ENCODE measurements at regions not wholly inside any gene's neighbourhood (a gene's known extent, or its start where the extent isn't known, plus 50 kb on each side); places are given as distances from the start of the nearest gene placed in this dataset.

DNA sequence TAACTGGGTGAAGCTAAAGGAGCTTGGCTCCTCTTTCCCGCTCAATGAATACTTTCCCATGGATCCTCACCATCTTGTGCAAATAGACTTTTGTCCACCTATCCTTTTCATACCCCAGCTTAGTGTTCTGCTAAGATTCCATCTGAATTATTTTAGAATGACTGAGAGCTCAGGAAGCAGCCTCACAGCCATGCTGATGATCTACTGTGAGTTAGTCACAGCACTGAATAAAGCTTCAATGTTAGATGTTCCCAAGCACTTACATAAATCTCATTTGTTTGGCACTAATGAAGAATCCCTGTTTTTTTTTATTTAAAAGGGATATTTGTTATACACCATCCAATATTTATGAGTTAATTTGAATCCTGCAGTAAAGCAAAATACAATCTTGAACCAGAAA lies 317.6 kb upstream of the TRPC7 start:
- no CpG with 5 or more reads among the region's 1 CpG for WGBS, 2 experiments (ENCODE audit: extremely low coverage in 2 of 2, insufficient read length in 1 of 2)
- no TSS peak for BruUV-seq (replicated peaks)
- TF ChIP-seq FOS (IDR thresholded peaks at IDR 0.05; ENCODE audit: low read depth, low read length), result no peak
- no peak for TF ChIP-seq RFX5 (IDR thresholded peaks at IDR 0.05; ENCODE audit: low read depth, low read length)
- no peak for TF ChIP-seq BHLHE40 (IDR thresholded peaks at IDR 0.05; ENCODE audit: low read depth, low read length)
- no peak for TF ChIP-seq CHD1 (IDR thresholded peaks at IDR 0.05; ENCODE audit: low read depth, low read length)
- no peak for TF ChIP-seq RCOR1 (IDR thresholded peaks at IDR 0.05; ENCODE audit: insufficient replicate concordance, low read length)
- no peak for TF ChIP-seq MAZ (IDR thresholded peaks at IDR 0.05; ENCODE audit: borderline replicate concordance, low read depth, low read length)
- no peak for TF ChIP-seq MAFK (IDR thresholded peaks at IDR 0.05; ENCODE audit: low read depth, low read length)
- TF ChIP-seq NFE2L2 (IDR thresholded peaks at IDR 0.05; ENCODE audit: low read depth, low read length), result no peak
- TF ChIP-seq POLR2A (IDR thresholded peaks at IDR 0.05; ENCODE audit: low read depth, low read length), result no peak
- TF ChIP-seq, protein P1, sequence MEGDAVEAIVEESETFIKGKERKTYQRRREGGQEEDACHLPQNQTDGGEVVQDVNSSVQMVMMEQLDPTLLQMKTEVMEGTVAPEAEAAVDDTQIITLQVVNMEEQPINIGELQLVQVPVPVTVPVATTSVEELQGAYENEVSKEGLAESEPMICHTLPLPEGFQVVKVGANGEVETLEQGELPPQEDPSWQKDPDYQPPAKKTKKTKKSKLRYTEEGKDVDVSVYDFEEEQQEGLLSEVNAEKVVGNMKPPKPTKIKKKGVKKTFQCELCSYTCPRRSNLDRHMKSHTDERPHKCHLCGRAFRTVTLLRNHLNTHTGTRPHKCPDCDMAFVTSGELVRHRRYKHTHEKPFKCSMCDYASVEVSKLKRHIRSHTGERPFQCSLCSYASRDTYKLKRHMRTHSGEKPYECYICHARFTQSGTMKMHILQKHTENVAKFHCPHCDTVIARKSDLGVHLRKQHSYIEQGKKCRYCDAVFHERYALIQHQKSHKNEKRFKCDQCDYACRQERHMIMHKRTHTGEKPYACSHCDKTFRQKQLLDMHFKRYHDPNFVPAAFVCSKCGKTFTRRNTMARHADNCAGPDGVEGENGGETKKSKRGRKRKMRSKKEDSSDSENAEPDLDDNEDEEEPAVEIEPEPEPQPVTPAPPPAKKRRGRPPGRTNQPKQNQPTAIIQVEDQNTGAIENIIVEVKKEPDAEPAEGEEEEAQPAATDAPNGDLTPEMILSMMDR (conservative IDR thresholded peaks at IDR 0.05; ENCODE audit: low read depth, low read length), result no peak
- no peak for TF ChIP-seq RAD21 (IDR thresholded peaks at IDR 0.05; ENCODE audit: low read length)
- TF ChIP-seq USF2 (IDR thresholded peaks at IDR 0.05; ENCODE audit: low read depth, low read length), result no peak
- TF ChIP-seq ELK1 (IDR thresholded peaks at IDR 0.05; ENCODE audit: borderline replicate concordance, low read depth, low read length), result no peak
- TF ChIP-seq CEBPB (IDR thresholded peaks at IDR 0.05; ENCODE audit: low read depth, low read length), result no peak
- TF ChIP-seq SMC3 (IDR thresholded peaks at IDR 0.05; ENCODE audit: low read depth, low read length), result no peak
- TF ChIP-seq MXI1 (IDR thresholded peaks at IDR 0.05; ENCODE audit: borderline replicate concordance, low read depth, low read length), result no peak
- no peak overlapping the region for H2BK5ac ChIP-seq (ENCODE audit: low read depth, low read length, poor library complexity, severe bottlenecking)
- in situ Hi-C loops (cut with MboI; ENCODE audit: low sequenced_read_pairs), result no loop called here
- H3K23ac ChIP-seq (ENCODE audit: low read depth, low read length), result no peak overlapping the region
- no peaks in the 10 kb centered on the region for H3K27me3 ChIP-seq (ENCODE audit: control insufficient read depth, insufficient read depth, low read length)
- dilution Hi-C loops (cut with HindIII; ENCODE audit: low sequenced_read_pairs, unreplicated experiment), result no loop called here
- no peak overlapping the region for H3K27ac ChIP-seq (ENCODE audit: insufficient read depth, low read length)
- no peak overlapping the region for H3K4ac ChIP-seq (ENCODE audit: low read depth, low read length)
- peak; percentile 72 for ATAC-seq (ENCODE audit: low read depth)
- no peak overlapping the region for H2AK5ac ChIP-seq (ENCODE audit: low read depth, low read length)
- intact Hi-C loops (cut with micrococcal nuclease), result no loop called here
- H3K9ac ChIP-seq (ENCODE audit: low read depth, low read length), result no peak overlapping the region
- no peak overlapping the region for H4K8ac ChIP-seq (ENCODE audit: low read depth in 2 of 2, low read length in 2 of 2)
- no peaks in the 10 kb centered on the region for H4K20me1 ChIP-seq (ENCODE audit: insufficient read depth, low read length)
- H2BK15ac ChIP-seq (ENCODE audit: low read depth, low read length), result no peak overlapping the region
- H3K4me3 ChIP-seq (ENCODE audit: insufficient read depth, low read depth, low read length), result no peak overlapping the region
- ChIA-PET POLR2A (ENCODE audit: unreplicated experiment) (no interaction called here), CTCF (interaction anchor here (1.4 kb wide), 1 partner anchor 9 kb away, joined by 5 read pairs; no protein-coding TSS in a partner anchor)
- no peaks in the 10 kb centered on the region for H3K9me1 ChIP-seq (ENCODE audit: insufficient read depth, low read length)
- H3K14ac ChIP-seq (replicated peaks; ENCODE audit: low read depth, low read length), result no peak overlapping the region
- peak; percentile 3 for DNase-seq
- H2BK120ac ChIP-seq (ENCODE audit: low read depth, low read length), result no peak overlapping the region
- no peak overlapping the region for H2AFZ ChIP-seq (replicated peaks; ENCODE audit: low read length, poor library complexity)
- H3K56ac ChIP-seq (ENCODE audit: extremely low read depth, insufficient read depth, low read length), result no peak overlapping the region
- H3K36me3 ChIP-seq (ENCODE audit: control insufficient read depth, insufficient read depth, low read length), result no peaks in the 10 kb centered on the region
- H2BK20ac ChIP-seq (ENCODE audit: low read depth, low read length), result no peak overlapping the region
- no peak overlapping the region for H4K5ac ChIP-seq (ENCODE audit: low read depth, low read length)
- H3K18ac ChIP-seq (ENCODE audit: low read depth, low read length), result no peak overlapping the region
- H3K4me1 ChIP-seq (ENCODE audit: control insufficient read depth, insufficient read depth, low read length), result no peaks in the 10 kb centered on the region
- no peak overlapping the region for H2AK9ac ChIP-seq (replicated peaks; ENCODE audit: low read depth, low read length, poor library complexity)
- H3K4me2 ChIP-seq (ENCODE audit: low read depth, low read length), result no peak overlapping the region
- H3K9me3 ChIP-seq (ENCODE audit: control insufficient read depth, insufficient read depth, low read length), result peaks cover 9% of the 10 kb centered on the region; the same call in 1 of the 2 replicates
- H3K79me1 ChIP-seq (ENCODE audit: low read depth in 1 of 2, low read length in 2 of 2), result no peaks in the 10 kb centered on the region
- H4K91ac ChIP-seq (ENCODE audit: insufficient read depth, low read depth, low read length), result no peak overlapping the region

All from IMR-90 (cell line).